Esophagus muscularis mucosa (tissue), 4 donors: ENCODE measurements at regions not wholly inside any gene's neighbourhood (a gene's known extent, or its start where the extent isn't known, plus 50 kb on each side); places are given as distances from the start of the nearest gene placed in this dataset.

Experiments used
- DNase-seq: peaks from one replicate; pipeline ENCODE4 v3.0.0-alpha.2; 2017; ENCODE audit errors: extremely low spot score
- H3K27ac ChIP-seq, 4 donors: fragments of 200-600 bp; sonication (generic); replicated peaks in 1 of 4; 1 replicate in 3 of 4; 2 replicates in 1 of 4; pipeline ENCODE4 v1.5.1; 2016 to 2019; ENCODE audit warnings: mild to moderate bottlenecking in 1 of 4
- H3K27me3 ChIP-seq, 4 donors: fragments of 200-600 bp; sonication (generic); one replicate each; pipeline versions ENCODE4 v1.5.1 to v1.6.0; 2016 to 2019
- H3K36me3 ChIP-seq, 4 donors: fragments of 200-600 bp; sonication (generic); one replicate each; pipeline ENCODE4 v1.5.1; 2016 to 2019
- H3K4me1 ChIP-seq, 4 donors: fragments of 200-600 bp; sonication (generic); one replicate each; pipeline ENCODE4 v1.5.1; 2016 to 2019
- H3K4me3 ChIP-seq, 4 donors: fragments of 200-600 bp; sonication (generic); 1 replicate in 2 of 4; 2 replicates in 2 of 4; pipeline ENCODE4 v1.5.1; 2016 to 2019; ENCODE audit warnings: mild to moderate bottlenecking in 4 of 4, moderate library complexity in 1 of 4
- H3K9me3 ChIP-seq, 4 donors: fragments of 200-600 bp; sonication (generic); 1 replicate in 3 of 4; 2 replicates in 1 of 4; pipeline ENCODE4 v1.5.1; 2016 to 2019
- EP300 ChIP-seq: sonication (generic); formaldehyde crosslinking; IDR thresholded peaks from one replicate; pipeline ENCODE4 v1.6.1; 2017; ENCODE audit warnings: antibody characterized with exemption
- POLR2A ChIP-seq: fragments of 450-650 bp; IDR thresholded peaks from one replicate; pipeline ENCODE4 v1.6.1; 2017; ENCODE audit warnings: antibody characterized with exemption, moderate library complexity, mild to moderate bottlenecking, low read depth
- POLR2AphosphoS5 ChIP-seq, 2 donors: sonication (generic); formaldehyde crosslinking; IDR thresholded peaks; one replicate each; pipeline ENCODE4 v1.6.1; 2017; ENCODE audit warnings: antibody characterized with exemption in 2 of 2
- WGBS: methylation state at CpG from one replicate; pipeline ENCODE4 v1.1.5; 2018; 5-methylcytosine and 5-hydroxymethylcytosine counted together
- intact Hi-C: fragments of 100-400 bp; cut with DNase I; formaldehyde crosslinking; loops from one replicate; pipeline ENCODE4 v1.15.1; 2023
- TF ChIP-seq, protein P1 (sequence below), 3 experiments: fragments of 200-600 bp in 2 of 3; fragments of 450-650 bp in 1 of 3; sonication (generic) in 2 of 3; IDR thresholded peaks; one replicate each; pipeline ENCODE4 v1.5.1; 2017 to 2019; ENCODE audit warnings: antibody characterized with exemption in 3 of 3, mild to moderate bottlenecking in 2 of 3, moderate library complexity in 1 of 3

DNA sequence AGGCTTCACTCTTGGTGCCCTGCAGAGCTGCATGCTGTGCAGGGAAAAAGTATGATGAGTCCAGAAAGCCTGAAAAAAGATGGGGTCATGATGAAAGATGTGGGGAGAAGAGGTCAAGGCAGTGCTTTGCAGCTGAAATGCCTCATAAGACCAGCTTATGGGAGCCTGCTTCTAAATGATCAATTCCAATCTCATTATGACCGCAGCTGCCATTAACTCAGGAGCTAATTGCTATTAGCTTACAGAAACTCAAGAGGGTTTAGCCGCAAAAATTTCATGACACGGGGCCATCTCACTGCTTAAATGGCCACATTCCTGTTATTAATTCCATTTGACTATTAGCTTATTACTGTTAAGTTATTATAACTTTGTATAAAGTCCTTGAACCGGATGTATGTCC, 502.9 kb upstream of the ZMIZ1 start:
- no peak overlapping the region for H3K27ac ChIP-seq
- H3K4me3 ChIP-seq = no peak overlapping the region
- no peak for DNase-seq
- no peaks in the 10 kb centered on the region for H3K9me3 ChIP-seq
- H3K27me3 ChIP-seq = no peaks in the 10 kb centered on the region
- 87% methylated on average over 4 of the region's 4 CpGs for WGBS
- intact Hi-C loops = no loop called here
- H3K36me3 ChIP-seq = no peaks in the 10 kb centered on the region
- H3K4me1 ChIP-seq = peaks cover 3 to 52% (median 37%) of the 10 kb centered on the region in 4 donors
- TF ChIP-seq POLR2AphosphoS5 (IDR thresholded peaks at IDR 0.05) (no peak), EP300 (no peak), POLR2A (no peak)
- TF ChIP-seq, protein P1, sequence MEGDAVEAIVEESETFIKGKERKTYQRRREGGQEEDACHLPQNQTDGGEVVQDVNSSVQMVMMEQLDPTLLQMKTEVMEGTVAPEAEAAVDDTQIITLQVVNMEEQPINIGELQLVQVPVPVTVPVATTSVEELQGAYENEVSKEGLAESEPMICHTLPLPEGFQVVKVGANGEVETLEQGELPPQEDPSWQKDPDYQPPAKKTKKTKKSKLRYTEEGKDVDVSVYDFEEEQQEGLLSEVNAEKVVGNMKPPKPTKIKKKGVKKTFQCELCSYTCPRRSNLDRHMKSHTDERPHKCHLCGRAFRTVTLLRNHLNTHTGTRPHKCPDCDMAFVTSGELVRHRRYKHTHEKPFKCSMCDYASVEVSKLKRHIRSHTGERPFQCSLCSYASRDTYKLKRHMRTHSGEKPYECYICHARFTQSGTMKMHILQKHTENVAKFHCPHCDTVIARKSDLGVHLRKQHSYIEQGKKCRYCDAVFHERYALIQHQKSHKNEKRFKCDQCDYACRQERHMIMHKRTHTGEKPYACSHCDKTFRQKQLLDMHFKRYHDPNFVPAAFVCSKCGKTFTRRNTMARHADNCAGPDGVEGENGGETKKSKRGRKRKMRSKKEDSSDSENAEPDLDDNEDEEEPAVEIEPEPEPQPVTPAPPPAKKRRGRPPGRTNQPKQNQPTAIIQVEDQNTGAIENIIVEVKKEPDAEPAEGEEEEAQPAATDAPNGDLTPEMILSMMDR (IDR thresholded peaks at IDR 0.05) = no peak

DNA sequence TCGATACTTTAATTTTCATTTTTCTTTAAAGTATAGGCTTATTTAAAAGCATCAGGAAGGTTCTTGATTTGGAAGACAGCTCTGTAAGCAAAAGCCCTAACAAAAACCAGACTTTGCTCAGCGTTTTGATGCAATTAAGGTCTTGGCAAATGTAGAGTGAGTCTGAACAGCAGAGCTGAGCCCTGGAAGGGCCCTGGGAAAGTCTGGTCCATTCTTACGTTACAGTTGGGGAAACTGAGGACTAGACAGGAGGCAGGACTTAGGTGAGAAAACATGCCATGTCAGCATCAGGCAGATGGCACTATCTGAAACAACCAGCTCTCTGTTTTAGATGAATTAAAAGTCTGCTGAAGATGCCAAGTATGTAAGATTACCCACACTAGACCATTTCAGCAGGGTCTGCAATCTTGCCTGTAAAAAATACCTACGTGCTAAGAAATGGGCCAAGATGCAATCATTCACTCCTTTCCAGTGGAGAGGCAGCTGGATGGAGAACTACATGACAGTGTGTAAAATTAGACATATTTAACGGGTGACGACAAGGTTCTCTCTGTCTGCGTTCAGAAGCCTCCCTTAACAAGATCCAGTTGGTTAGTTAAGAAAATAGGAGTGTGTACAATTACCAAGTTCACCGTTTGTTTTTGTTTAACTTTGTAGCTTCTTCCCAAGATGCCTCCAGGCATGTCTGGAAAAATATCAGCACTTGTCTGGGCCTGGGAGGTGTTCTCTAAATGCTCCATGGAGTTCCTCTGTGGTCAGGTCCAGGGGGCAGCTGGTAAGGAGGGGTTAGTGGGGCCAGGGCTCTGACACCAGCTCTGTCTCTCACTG, 502.3 kb upstream of the ZMIZ1 start:
- Histone ChIP-seq H3K9me3 (no peaks in the 10 kb centered on the region), H3K4me3 (no peak overlapping the region), H3K27ac (peak overlapping the region; percentile 18 to 48 (median 40)), H3K27me3 (no peaks in the 10 kb centered on the region), H3K36me3 (no peaks in the 10 kb centered on the region), H3K4me1 (peaks cover 3 to 56% (median 42%) of the 10 kb centered on the region in 4 donors)
- 51% methylated on average over 8 of the region's 8 CpGs for WGBS
- no peak for DNase-seq
- intact Hi-C loops = no loop called here
- TF ChIP-seq EP300 = no peak
- TF ChIP-seq, protein P1 (IDR thresholded peaks at IDR 0.05) = no peak
- TF ChIP-seq POLR2AphosphoS5 (IDR thresholded peaks at IDR 0.05) = no peak
- TF ChIP-seq POLR2A = no peak

DNA sequence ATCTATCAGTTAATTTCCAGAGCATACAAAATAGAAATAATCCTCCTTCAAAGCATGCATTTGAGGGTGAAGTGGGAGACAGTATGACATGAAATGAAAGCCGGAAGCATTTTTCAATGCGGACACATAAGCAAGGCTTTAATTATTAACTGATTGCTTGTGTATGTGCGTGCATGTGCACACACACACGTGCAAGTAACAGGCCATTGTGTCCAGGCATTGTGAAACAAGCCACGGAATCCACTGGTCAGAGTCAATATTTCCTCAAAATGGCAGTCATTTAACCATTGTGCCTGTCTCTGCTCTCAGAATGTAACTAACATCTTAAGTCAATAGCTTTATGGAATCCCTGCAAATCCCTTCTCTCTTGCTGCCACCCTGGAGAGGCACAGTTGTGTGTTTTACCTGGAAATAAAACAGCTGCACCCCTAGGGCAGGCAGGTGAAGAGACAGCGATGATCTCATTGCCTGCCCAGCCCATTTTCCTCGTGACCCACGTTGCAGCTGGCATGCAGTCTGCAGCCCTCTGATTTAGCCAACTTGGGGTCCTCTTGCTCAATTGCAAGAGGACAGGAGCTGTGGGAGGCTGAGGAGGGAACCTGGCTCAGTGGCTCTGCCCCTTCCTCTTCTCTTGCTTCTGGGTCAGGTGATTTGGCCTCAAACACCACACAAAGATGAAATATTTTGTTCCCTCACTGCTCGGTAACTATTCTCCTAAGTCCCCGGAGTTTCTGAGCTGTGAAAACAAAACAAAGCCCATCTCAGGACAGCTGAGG, 500.9 kb upstream of the ZMIZ1 start:
- Histone ChIP-seq H3K4me3 (no peak overlapping the region), H3K27me3 (no peaks in the 10 kb centered on the region), H3K4me1 (peaks cover 3 to 68% (median 56%) of the 10 kb centered on the region in 4 donors), H3K36me3 (no peaks in the 10 kb centered on the region), H3K27ac (no peak overlapping the region), H3K9me3 (no peaks in the 10 kb centered on the region)
- DNase-seq = no peak
- TF ChIP-seq POLR2A = no peak
- no peak for TF ChIP-seq POLR2AphosphoS5 (IDR thresholded peaks at IDR 0.05)
- TF ChIP-seq, protein P1 (IDR thresholded peaks at IDR 0.05) = no peak
- 90% methylated on average over 10 of the region's 10 CpGs for WGBS
- intact Hi-C loops = no loop called here

DNA sequence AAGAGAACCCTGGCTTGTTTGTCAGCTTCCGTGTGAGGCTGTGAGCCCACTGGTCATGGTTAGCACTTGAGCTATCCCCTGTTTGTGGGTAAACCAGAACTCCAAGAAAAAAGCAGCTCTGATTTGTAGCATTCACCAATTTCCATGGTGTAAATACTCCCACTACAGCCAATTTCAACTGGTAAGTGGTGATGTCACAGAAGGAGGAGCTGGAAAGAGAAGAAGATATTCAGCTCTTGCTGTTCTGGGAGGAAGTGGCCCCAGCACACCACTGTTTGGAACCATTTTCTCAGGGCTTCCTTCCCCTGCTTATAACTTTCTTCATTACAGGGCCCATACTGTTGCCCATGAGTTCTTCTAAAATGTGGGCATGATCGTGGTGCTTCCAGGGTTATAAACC, 500.1 kb upstream of the ZMIZ1 start:
- no peak for DNase-seq
- WGBS = 94% methylated on average over 2 of the region's 2 CpGs
- H3K36me3 ChIP-seq = no peaks in the 10 kb centered on the region
- no peaks in the 10 kb centered on the region for H3K9me3 ChIP-seq
- H3K27ac ChIP-seq = no peak overlapping the region
- no peaks in the 10 kb centered on the region for H3K27me3 ChIP-seq
- TF ChIP-seq, protein P1 (IDR thresholded peaks at IDR 0.05) = no peak
- TF ChIP-seq EP300 (no peak), POLR2A (no peak), POLR2AphosphoS5 (IDR thresholded peaks at IDR 0.05) (no peak)
- H3K4me3 ChIP-seq = no peak overlapping the region
- H3K4me1 ChIP-seq = peaks cover 3 to 64% (median 52%) of the 10 kb centered on the region in 4 donors
- intact Hi-C loops = no loop called here
